ENCODE measurements at regions not wholly inside any gene's neighbourhood (a gene's known extent, or its start where the extent isn't known, plus 50 kb on each side); places are given as distances from the start of the nearest gene placed in this dataset.
"Not testable (repeated sequence)": the region's sequence is repeated elsewhere in the genome, so short reads cannot be mapped to it uniquely, and the experiment has no call there.

DNA sequence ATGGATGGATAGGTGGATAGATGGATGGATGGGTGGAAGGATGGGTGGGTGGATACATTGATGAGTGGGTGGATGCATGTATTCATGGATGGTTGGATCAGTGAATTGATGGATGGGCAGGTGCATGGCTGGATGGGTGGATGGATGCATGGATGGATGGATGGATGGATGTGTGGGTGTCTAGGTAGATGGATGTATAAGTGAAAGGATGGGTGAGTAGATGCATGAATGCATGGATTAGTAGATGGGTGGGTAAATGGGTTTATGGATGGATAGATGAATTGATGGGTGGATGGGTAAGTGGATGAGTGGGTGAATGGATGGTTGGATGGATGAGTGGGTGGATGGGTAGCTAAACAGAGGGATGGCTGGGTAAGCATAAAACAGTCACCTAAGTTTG, 135.6 kb downstream of the NPIPB11 start:
- H3K36me3 ChIP-seq (ENCODE audit: control insufficient read depth in 4 of 4, insufficient read depth in 4 of 4, low read length in 3 of 4); DNase-seq; CTCF ChIA-PET; H3K27me3 ChIP-seq (replicated peaks in 2 of 5; ENCODE audit: control insufficient read depth in 4 of 5, insufficient read depth in 5 of 5, low read length in 4 of 5); H3K9me3 ChIP-seq (ENCODE audit: control extremely low read depth in 1 of 5, control insufficient read depth in 4 of 5, insufficient read depth in 2 of 5, low read depth in 1 of 5, low read length in 4 of 5); H3K4me1 ChIP-seq (ENCODE audit: control extremely low read depth in 1 of 4, control insufficient read depth in 4 of 4, insufficient read depth in 4 of 4, low read length in 3 of 4); H3K4me3 ChIP-seq (ENCODE audit: control insufficient read depth in 1 of 7, extremely low read depth in 1 of 7, insufficient read depth in 4 of 7, low read depth in 2 of 7, low read length in 6 of 7); POLR2A ChIA-PET; H3K27ac ChIP-seq (ENCODE audit: insufficient read depth in 1 of 2, low read depth in 1 of 2, low read length in 2 of 2, poor library complexity in 1 of 2, severe bottlenecking in 2 of 2): not testable (repeated sequence)

- DNase-seq; POLR2A ChIA-PET; H3K9me3 ChIP-seq (ENCODE audit: control extremely low read depth in 1 of 5, control insufficient read depth in 4 of 5, insufficient read depth in 2 of 5, low read depth in 1 of 5, low read length in 4 of 5); H3K36me3 ChIP-seq (ENCODE audit: control insufficient read depth in 4 of 4, insufficient read depth in 4 of 4, low read length in 3 of 4); H3K27me3 ChIP-seq (replicated peaks in 2 of 5; ENCODE audit: control insufficient read depth in 4 of 5, insufficient read depth in 5 of 5, low read length in 4 of 5); H3K4me3 ChIP-seq (ENCODE audit: control insufficient read depth in 1 of 7, extremely low read depth in 1 of 7, insufficient read depth in 4 of 7, low read depth in 2 of 7, low read length in 6 of 7); H3K4me1 ChIP-seq (ENCODE audit: control extremely low read depth in 1 of 4, control insufficient read depth in 4 of 4, insufficient read depth in 4 of 4, low read length in 3 of 4); H3K27ac ChIP-seq (ENCODE audit: insufficient read depth in 1 of 2, low read depth in 1 of 2, low read length in 2 of 2, poor library complexity in 1 of 2, severe bottlenecking in 2 of 2); CTCF ChIA-PET: not testable (repeated sequence)
Measured at GRCh38 chr16:29270033-29270432, 136.5 kb downstream of the NPIPB11 start.

GRCh38 chr16:29269192-29269811, 137.2 kb downstream of the NPIPB11 start:
- H3K27ac ChIP-seq (ENCODE audit: insufficient read depth in 1 of 2, low read depth in 1 of 2, low read length in 2 of 2, poor library complexity in 1 of 2, severe bottlenecking in 2 of 2); H3K9me3 ChIP-seq (ENCODE audit: control extremely low read depth in 1 of 5, control insufficient read depth in 4 of 5, insufficient read depth in 2 of 5, low read depth in 1 of 5, low read length in 4 of 5); CTCF ChIA-PET; DNase-seq; H3K36me3 ChIP-seq (ENCODE audit: control insufficient read depth in 4 of 4, insufficient read depth in 4 of 4, low read length in 3 of 4); H3K27me3 ChIP-seq (replicated peaks in 2 of 5; ENCODE audit: control insufficient read depth in 4 of 5, insufficient read depth in 5 of 5, low read length in 4 of 5); POLR2A ChIA-PET; H3K4me3 ChIP-seq (ENCODE audit: control insufficient read depth in 1 of 7, extremely low read depth in 1 of 7, insufficient read depth in 4 of 7, low read depth in 2 of 7, low read length in 6 of 7); H3K4me1 ChIP-seq (ENCODE audit: control extremely low read depth in 1 of 4, control insufficient read depth in 4 of 4, insufficient read depth in 4 of 4, low read length in 3 of 4): not testable (repeated sequence)
- over 99% methylated on average over 9 of the region's 10 CpGs for WGBS (ENCODE audit: insufficient coverage)

GRCh38 chr16:29268785-29269191, 137.7 kb downstream of the NPIPB11 start:
- CTCF ChIA-PET; H3K36me3 ChIP-seq (ENCODE audit: control insufficient read depth in 4 of 4, insufficient read depth in 4 of 4, low read length in 3 of 4); H3K4me1 ChIP-seq (ENCODE audit: control extremely low read depth in 1 of 4, control insufficient read depth in 4 of 4, insufficient read depth in 4 of 4, low read length in 3 of 4); H3K27me3 ChIP-seq (replicated peaks in 2 of 5; ENCODE audit: control insufficient read depth in 4 of 5, insufficient read depth in 5 of 5, low read length in 4 of 5); DNase-seq; H3K9me3 ChIP-seq (ENCODE audit: control extremely low read depth in 1 of 5, control insufficient read depth in 4 of 5, insufficient read depth in 2 of 5, low read depth in 1 of 5, low read length in 4 of 5); H3K27ac ChIP-seq (ENCODE audit: insufficient read depth in 1 of 2, low read depth in 1 of 2, low read length in 2 of 2, poor library complexity in 1 of 2, severe bottlenecking in 2 of 2); H3K4me3 ChIP-seq (ENCODE audit: control insufficient read depth in 1 of 7, extremely low read depth in 1 of 7, insufficient read depth in 4 of 7, low read depth in 2 of 7, low read length in 6 of 7); POLR2A ChIA-PET: not testable (repeated sequence)
- 94% methylated on average over 4 of the region's 6 CpGs for WGBS (ENCODE audit: insufficient coverage)

GRCh38 chr16:29268348-29268747, 138.2 kb downstream of the NPIPB11 start:
- POLR2A ChIA-PET; DNase-seq; H3K27ac ChIP-seq (ENCODE audit: insufficient read depth in 1 of 2, low read depth in 1 of 2, low read length in 2 of 2, poor library complexity in 1 of 2, severe bottlenecking in 2 of 2); H3K4me3 ChIP-seq (ENCODE audit: control insufficient read depth in 1 of 7, extremely low read depth in 1 of 7, insufficient read depth in 4 of 7, low read depth in 2 of 7, low read length in 6 of 7); H3K4me1 ChIP-seq (ENCODE audit: control extremely low read depth in 1 of 4, control insufficient read depth in 4 of 4, insufficient read depth in 4 of 4, low read length in 3 of 4); CTCF ChIA-PET; H3K36me3 ChIP-seq (ENCODE audit: control insufficient read depth in 4 of 4, insufficient read depth in 4 of 4, low read length in 3 of 4); H3K9me3 ChIP-seq (ENCODE audit: control extremely low read depth in 1 of 5, control insufficient read depth in 4 of 5, insufficient read depth in 2 of 5, low read depth in 1 of 5, low read length in 4 of 5); H3K27me3 ChIP-seq (replicated peaks in 2 of 5; ENCODE audit: control insufficient read depth in 4 of 5, insufficient read depth in 5 of 5, low read length in 4 of 5): not testable (repeated sequence)
- WGBS (ENCODE audit: insufficient coverage), result over 99% methylated on average over 12 of the region's 14 CpGs

- DNase-seq; H3K9me3 ChIP-seq (ENCODE audit: control extremely low read depth in 1 of 5, control insufficient read depth in 4 of 5, insufficient read depth in 2 of 5, low read depth in 1 of 5, low read length in 4 of 5); H3K27me3 ChIP-seq (replicated peaks in 2 of 5; ENCODE audit: control insufficient read depth in 4 of 5, insufficient read depth in 5 of 5, low read length in 4 of 5); H3K4me3 ChIP-seq (ENCODE audit: control insufficient read depth in 1 of 7, extremely low read depth in 1 of 7, insufficient read depth in 4 of 7, low read depth in 2 of 7, low read length in 6 of 7); H3K36me3 ChIP-seq (ENCODE audit: control insufficient read depth in 4 of 4, insufficient read depth in 4 of 4, low read length in 3 of 4); POLR2A ChIA-PET; CTCF ChIA-PET; H3K27ac ChIP-seq (ENCODE audit: insufficient read depth in 1 of 2, low read depth in 1 of 2, low read length in 2 of 2, poor library complexity in 1 of 2, severe bottlenecking in 2 of 2); H3K4me1 ChIP-seq (ENCODE audit: control extremely low read depth in 1 of 4, control insufficient read depth in 4 of 4, insufficient read depth in 4 of 4, low read length in 3 of 4): not testable (repeated sequence)
- WGBS (ENCODE audit: insufficient coverage), result 100% methylated on average over 1 of the region's 6 CpGs
Measured at GRCh38 chr16:29267891-29268290, 138.6 kb downstream of the NPIPB11 start.

DNA sequence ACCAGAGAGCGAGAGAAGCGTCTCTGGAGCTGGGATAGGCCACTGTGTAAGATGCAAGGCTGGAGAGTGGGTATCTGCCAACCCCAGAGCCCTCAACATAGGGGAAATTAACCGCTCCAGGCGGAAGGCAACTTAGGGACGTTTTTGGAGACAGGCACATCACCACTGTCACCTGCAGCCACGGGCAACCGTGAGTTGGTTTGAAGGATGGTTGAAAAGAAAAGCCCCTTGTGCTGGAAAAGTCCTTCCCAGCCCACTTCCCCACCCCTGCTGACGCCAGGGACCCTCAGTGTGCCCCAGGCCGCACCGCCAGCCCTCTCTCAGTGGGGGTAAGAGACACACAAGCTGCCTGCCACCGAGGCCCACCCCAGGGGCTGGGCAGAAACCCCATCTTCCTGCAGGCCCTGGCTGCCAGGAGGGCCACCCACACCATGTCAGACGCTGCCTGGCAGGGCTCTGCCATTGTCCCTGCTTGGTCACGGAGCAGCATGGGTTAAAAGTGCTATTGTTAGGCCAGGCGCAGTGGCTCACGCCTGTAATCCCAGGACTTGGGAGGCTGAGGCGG, 139.4 kb downstream of the NPIPB11 start:
- H3K36me3 ChIP-seq (ENCODE audit: control insufficient read depth in 4 of 4, insufficient read depth in 4 of 4, low read length in 3 of 4); H3K4me3 ChIP-seq (ENCODE audit: control insufficient read depth in 1 of 7, extremely low read depth in 1 of 7, insufficient read depth in 4 of 7, low read depth in 2 of 7, low read length in 6 of 7); POLR2A ChIA-PET; H3K4me1 ChIP-seq (ENCODE audit: control extremely low read depth in 1 of 4, control insufficient read depth in 4 of 4, insufficient read depth in 4 of 4, low read length in 3 of 4); DNase-seq; H3K9me3 ChIP-seq (ENCODE audit: control extremely low read depth in 1 of 5, control insufficient read depth in 4 of 5, insufficient read depth in 2 of 5, low read depth in 1 of 5, low read length in 4 of 5); H3K27me3 ChIP-seq (replicated peaks in 2 of 5; ENCODE audit: control insufficient read depth in 4 of 5, insufficient read depth in 5 of 5, low read length in 4 of 5); CTCF ChIA-PET; H3K27ac ChIP-seq (ENCODE audit: insufficient read depth in 1 of 2, low read depth in 1 of 2, low read length in 2 of 2, poor library complexity in 1 of 2, severe bottlenecking in 2 of 2): not testable (repeated sequence)
- 98% methylated on average over 10 of the region's 16 CpGs for WGBS (ENCODE audit: insufficient coverage)

All from common myeloid progenitor, CD34-positive (primary cell).